H1 (cell line): ENCODE measurements at regions not wholly inside any gene's neighbourhood (a gene's known extent, or its start where the extent isn't known, plus 50 kb on each side); places are given as distances from the start of the nearest gene placed in this dataset.

Source experiments
- ASH2L ChIP-seq: fragments of 200-600, 300-600 bp; sonication (generic); IDR thresholded peaks from one replicate; pipeline ENCODE4 v1.7.1; 2017; ENCODE audit warnings: low read length
- CREB1 ChIP-seq: IDR thresholded peaks from 2 replicates; pipeline ENCODE4 v1.6.1; 2012; ENCODE audit warnings: inconsistent platforms
- CTBP2 ChIP-seq: IDR thresholded peaks from 2 replicates; pipeline ENCODE4 v1.7.0; 2011; ENCODE audit warnings: borderline replicate concordance, mild to moderate bottlenecking, moderate library complexity, mixed read lengths, low read length; ENCODE audit not compliant: insufficient read depth, insufficient read length
- EZH2 ChIP-seq: fragments of 200-600 bp; sonication (generic); IDR thresholded peaks from 2 replicates; pipeline ENCODE4 v1.7.1; 2012; ENCODE audit warnings: low read depth, mild to moderate bottlenecking, moderate library complexity, low read length, inconsistent platforms; ENCODE audit not compliant: severe bottlenecking
- HDAC2 ChIP-seq, 2 experiments: fragments of 300-600 bp in 1 of 2; sonication (generic) in 1 of 2; IDR thresholded peaks; 2 replicates each; pipeline ENCODE4 v1.6.1; 2011 to 2012; ENCODE audit warnings: low read depth in 2 of 2, low read length in 2 of 2, mild to moderate bottlenecking in 2 of 2, moderate library complexity in 2 of 2, borderline replicate concordance in 1 of 2, inconsistent platforms in 1 of 2
- KDM5A ChIP-seq: fragments of 200-600 bp; IDR thresholded peaks from 2 replicates; pipeline ENCODE4 v1.7.1; 2012; ENCODE audit warnings: mild to moderate bottlenecking, low read length, inconsistent platforms, mixed read lengths
- RAD21 ChIP-seq, 2 experiments: IDR thresholded peaks in 1 of 2; conservative IDR thresholded peaks in 1 of 2; 2 replicates each; pipeline ENCODE4 v1.6.1; 2011; ENCODE audit warnings: low read depth in 2 of 2, low read length in 2 of 2, improper control_type of control experiment in 1 of 2, inconsistent platforms in 1 of 2, mild to moderate bottlenecking in 1 of 2, moderate library complexity in 1 of 2
- SUZ12 ChIP-seq: fragments of 200-600 bp; sonication (generic); IDR thresholded peaks from 2 replicates; pipeline ENCODE4 v1.6.1; 2012; ENCODE audit warnings: mild to moderate bottlenecking, inconsistent platforms, low read length, moderate library complexity, mixed read lengths
- TF ChIP-seq, protein P1 (sequence below), 3 experiments: IDR thresholded peaks; 1 replicate in 2 of 3; 2 replicates in 1 of 3; pipeline versions ENCODE4 v1.5.1 to v1.6.1; 2011; ENCODE audit warnings: low read length in 3 of 3, mild to moderate bottlenecking in 3 of 3, inconsistent platforms in 2 of 3, low read depth in 1 of 3, moderate library complexity in 1 of 3; ENCODE audit not compliant: insufficient read depth in 1 of 3; ENCODE audit errors: control extremely low read depth in 1 of 3

DNA sequence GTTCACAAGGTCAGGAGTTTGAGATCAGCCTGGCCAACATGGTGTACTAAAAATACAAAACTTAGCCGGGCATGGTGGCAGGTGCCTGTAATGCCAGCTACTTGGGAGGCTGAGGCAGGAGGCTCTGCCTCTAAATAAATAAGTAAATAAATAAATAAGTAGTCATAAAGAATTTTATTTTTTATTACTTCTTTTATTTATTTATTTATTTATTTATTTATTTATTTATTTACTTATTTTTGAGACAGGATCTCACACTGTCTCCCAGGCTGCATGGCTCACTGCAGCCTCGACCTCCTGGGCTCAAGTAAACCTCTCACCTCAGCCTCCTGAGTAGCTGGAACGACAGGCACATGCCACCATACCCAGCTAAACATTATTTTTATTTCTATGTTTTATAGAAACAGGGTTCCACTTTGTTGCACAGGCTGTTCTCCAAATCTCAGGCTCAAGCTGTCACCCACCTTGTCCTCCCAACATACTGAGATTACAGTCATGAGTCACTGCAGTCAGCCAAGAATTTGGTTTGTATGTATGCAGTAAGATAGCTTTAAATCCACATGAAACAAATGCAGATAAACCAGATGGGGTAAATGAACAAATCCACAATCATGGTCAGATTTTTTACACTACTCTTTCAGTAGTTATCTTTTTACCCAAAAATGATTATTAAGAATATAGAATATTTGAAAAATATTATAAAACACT is 523.3 kb upstream of the RGS18 start:
- TF ChIP-seq, protein P1, sequence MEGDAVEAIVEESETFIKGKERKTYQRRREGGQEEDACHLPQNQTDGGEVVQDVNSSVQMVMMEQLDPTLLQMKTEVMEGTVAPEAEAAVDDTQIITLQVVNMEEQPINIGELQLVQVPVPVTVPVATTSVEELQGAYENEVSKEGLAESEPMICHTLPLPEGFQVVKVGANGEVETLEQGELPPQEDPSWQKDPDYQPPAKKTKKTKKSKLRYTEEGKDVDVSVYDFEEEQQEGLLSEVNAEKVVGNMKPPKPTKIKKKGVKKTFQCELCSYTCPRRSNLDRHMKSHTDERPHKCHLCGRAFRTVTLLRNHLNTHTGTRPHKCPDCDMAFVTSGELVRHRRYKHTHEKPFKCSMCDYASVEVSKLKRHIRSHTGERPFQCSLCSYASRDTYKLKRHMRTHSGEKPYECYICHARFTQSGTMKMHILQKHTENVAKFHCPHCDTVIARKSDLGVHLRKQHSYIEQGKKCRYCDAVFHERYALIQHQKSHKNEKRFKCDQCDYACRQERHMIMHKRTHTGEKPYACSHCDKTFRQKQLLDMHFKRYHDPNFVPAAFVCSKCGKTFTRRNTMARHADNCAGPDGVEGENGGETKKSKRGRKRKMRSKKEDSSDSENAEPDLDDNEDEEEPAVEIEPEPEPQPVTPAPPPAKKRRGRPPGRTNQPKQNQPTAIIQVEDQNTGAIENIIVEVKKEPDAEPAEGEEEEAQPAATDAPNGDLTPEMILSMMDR (IDR thresholded peaks at IDR 0.05; ENCODE audit: control extremely low read depth in 1 of 3, insufficient read depth in 1 of 3, low read depth in 1 of 3, low read length in 3 of 3) = no peak
- TF ChIP-seq EZH2 (no peak), KDM5A (no peak), HDAC2 (IDR thresholded peaks at IDR 0.05; ENCODE audit: borderline replicate concordance in 1 of 2, low read depth in 2 of 2, low read length in 2 of 2) (no peak), CREB1 (no peak), CTBP2 (no peak), RAD21 (IDR thresholded peaks at IDR 0.05 in 1 of 2, conservative IDR thresholded peaks at IDR 0.05 in 1 of 2; ENCODE audit: low read depth in 2 of 2, low read length in 2 of 2) (no peak), SUZ12 (no peak), ASH2L (no peak)
